Smooth muscle cell (in vitro differentiated cells): ENCODE measurements at regions not wholly inside any gene's neighbourhood (a gene's known extent, or its start where the extent isn't known, plus 50 kb on each side); places are given as distances from the start of the nearest gene placed in this dataset.
"Not testable (repeated sequence)": the region's sequence is repeated elsewhere in the genome, so short reads cannot be mapped to it uniquely, and the experiment has no call there.

Experiments
- DNase-seq: peaks from one replicate; lab custom pipeline; 2025; ENCODE audit not compliant: unreplicated experiment; lab: John Stamatoyannopoulos, UW
- H2AFZ ChIP-seq: fragments of 200-600 bp; sonication (generic); 2 replicates; pipeline ENCODE4 v1.6.0; 2016; ENCODE audit warnings: antibody characterized with exemption, low read depth, mild to moderate bottlenecking
- H3F3A ChIP-seq: fragments of 200-600 bp; sonication (generic); 2 replicates; pipeline ENCODE4 v1.6.0; 2017; ENCODE audit warnings: antibody characterized with exemption, low read depth
- H3K27ac ChIP-seq: fragments of 200-600 bp; sonication (generic); 2 replicates; pipeline ENCODE4 v1.5.1; 2016; ENCODE audit warnings: low read depth, mild to moderate bottlenecking
- H3K27me3 ChIP-seq: fragments of 200-600 bp; sonication (generic); 2 replicates; pipeline ENCODE4 v1.6.1; 2016; ENCODE audit warnings: low read depth, mild to moderate bottlenecking
- H3K36me3 ChIP-seq: fragments of 200-600 bp; sonication (generic); 2 replicates; pipeline ENCODE4 v1.5.1; 2016; ENCODE audit warnings: low read depth
- H3K4me1 ChIP-seq: fragments of 200-600 bp; sonication (generic); 2 replicates; pipeline ENCODE4 v1.5.1; 2016; ENCODE audit warnings: low read depth
- H3K4me2 ChIP-seq: fragments of 200-600 bp; sonication (generic); 2 replicates; pipeline ENCODE4 v1.6.0; 2016; ENCODE audit warnings: mild to moderate bottlenecking
- H3K4me3 ChIP-seq: fragments of 200-600 bp; sonication (generic); 2 replicates; pipeline ENCODE4 v1.5.1; 2016; ENCODE audit warnings: mild to moderate bottlenecking
- H3K79me2 ChIP-seq: fragments of 200-600 bp; sonication (generic); 2 replicates; pipeline ENCODE4 v1.6.0; 2016; ENCODE audit warnings: low read depth, mild to moderate bottlenecking
- H3K9ac ChIP-seq: fragments of 200-600 bp; sonication (generic); 2 replicates; pipeline ENCODE4 v1.6.0; 2016; ENCODE audit warnings: low read depth
- H3K9me3 ChIP-seq: fragments of 200-600 bp; sonication (generic); replicated peaks from 2 replicates; pipeline ENCODE4 v1.5.1; 2016; ENCODE audit warnings: low read depth
- H4K20me1 ChIP-seq: fragments of 200-600 bp; sonication (generic); 2 replicates; pipeline ENCODE4 v1.6.0; 2016; ENCODE audit warnings: low read depth
- WGBS: methylation state at CpG from one replicate; pipeline ENCODE4 v1.1.7; 2016; ENCODE audit warnings: low lambda C conversion rate; 5-methylcytosine and 5-hydroxymethylcytosine counted together
- TF ChIP-seq, protein P1 (sequence below): fragments of 200-600 bp; sonication (generic); IDR thresholded peaks from 2 replicates; pipeline ENCODE4 v1.5.1; 2017; ENCODE audit warnings: borderline replicate concordance, mild to moderate bottlenecking, antibody characterized with exemption; ENCODE audit not compliant: insufficient read depth, poor library complexity, severe bottlenecking

GRCh38 chr6:105526225-105526872 is 123.5 kb upstream of the PREP start:
- Histone ChIP-seq H4K20me1 (no peaks in the 10 kb centered on the region), H3K36me3 (no peaks in the 10 kb centered on the region), H3K9ac (no peak overlapping the region), H3K4me1 (no peaks in the 10 kb centered on the region), H3K4me2 (no peak overlapping the region), H3K27ac (no peak overlapping the region), H3K9me3 (no peaks in the 10 kb centered on the region), H3K27me3 (no peaks in the 10 kb centered on the region), H2AFZ (no peak overlapping the region), H3K4me3 (no peak overlapping the region), H3K79me2 (no peaks in the 10 kb centered on the region), H3F3A (no peaks in the 10 kb centered on the region)
- TF ChIP-seq, protein P1, sequence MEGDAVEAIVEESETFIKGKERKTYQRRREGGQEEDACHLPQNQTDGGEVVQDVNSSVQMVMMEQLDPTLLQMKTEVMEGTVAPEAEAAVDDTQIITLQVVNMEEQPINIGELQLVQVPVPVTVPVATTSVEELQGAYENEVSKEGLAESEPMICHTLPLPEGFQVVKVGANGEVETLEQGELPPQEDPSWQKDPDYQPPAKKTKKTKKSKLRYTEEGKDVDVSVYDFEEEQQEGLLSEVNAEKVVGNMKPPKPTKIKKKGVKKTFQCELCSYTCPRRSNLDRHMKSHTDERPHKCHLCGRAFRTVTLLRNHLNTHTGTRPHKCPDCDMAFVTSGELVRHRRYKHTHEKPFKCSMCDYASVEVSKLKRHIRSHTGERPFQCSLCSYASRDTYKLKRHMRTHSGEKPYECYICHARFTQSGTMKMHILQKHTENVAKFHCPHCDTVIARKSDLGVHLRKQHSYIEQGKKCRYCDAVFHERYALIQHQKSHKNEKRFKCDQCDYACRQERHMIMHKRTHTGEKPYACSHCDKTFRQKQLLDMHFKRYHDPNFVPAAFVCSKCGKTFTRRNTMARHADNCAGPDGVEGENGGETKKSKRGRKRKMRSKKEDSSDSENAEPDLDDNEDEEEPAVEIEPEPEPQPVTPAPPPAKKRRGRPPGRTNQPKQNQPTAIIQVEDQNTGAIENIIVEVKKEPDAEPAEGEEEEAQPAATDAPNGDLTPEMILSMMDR = no peak
- WGBS = 95% methylated on average over 2 of the region's 2 CpGs
- no peak for DNase-seq

DNA sequence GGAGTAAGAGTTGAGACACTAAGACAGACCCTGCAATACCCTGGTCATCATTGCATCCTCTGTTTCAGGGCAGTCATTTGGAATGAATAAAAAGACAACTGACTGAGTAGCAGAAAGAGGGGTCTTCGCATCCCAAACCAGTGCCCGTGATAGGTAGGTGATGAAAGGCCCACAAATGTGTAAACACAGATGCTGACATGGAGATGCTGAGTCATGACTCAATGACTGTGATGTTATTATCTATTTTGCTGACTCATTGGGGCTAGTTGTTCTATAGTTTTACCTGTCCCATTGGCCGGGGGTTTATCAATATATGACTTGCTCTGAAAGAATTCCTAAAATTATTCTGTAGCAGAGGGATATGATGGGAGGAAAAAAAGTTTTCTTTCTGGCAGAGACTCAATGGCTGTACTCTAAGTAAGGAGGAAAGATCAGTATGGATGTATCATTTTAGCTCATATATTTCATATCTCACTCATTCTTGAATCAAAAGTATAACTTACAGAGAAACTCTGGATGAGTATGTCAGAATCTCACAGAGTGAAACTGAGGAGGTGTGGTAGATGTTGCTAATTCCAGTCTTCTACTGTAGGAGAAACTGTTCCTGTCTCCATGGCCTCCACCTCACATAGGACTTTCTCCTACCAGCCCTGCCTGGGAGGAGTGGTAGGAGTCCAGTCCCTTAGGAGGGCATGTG is 119.9 kb upstream of the PREP start:
- Histone ChIP-seq H3K4me1 (no peaks in the 10 kb centered on the region), H3K9ac (no peak overlapping the region), H3K27ac (no peak overlapping the region), H3F3A (no peaks in the 10 kb centered on the region), H3K4me3 (no peak overlapping the region), H3K27me3 (no peaks in the 10 kb centered on the region), H4K20me1 (no peaks in the 10 kb centered on the region), H3K9me3 (no peaks in the 10 kb centered on the region), H3K36me3 (no peaks in the 10 kb centered on the region), H3K4me2 (no peak overlapping the region), H3K79me2 (no peaks in the 10 kb centered on the region), H2AFZ (no peak overlapping the region)
- TF ChIP-seq, protein P1 = no peak
- no peak for DNase-seq
- WGBS = 71% methylated on average over 3 of the region's 3 CpGs

- no peaks in the 10 kb centered on the region for H3K4me1 ChIP-seq
- no peaks in the 10 kb centered on the region for H3F3A ChIP-seq
- no peak overlapping the region for H3K4me2 ChIP-seq
- H3K36me3 ChIP-seq = no peaks in the 10 kb centered on the region
- no peaks in the 10 kb centered on the region for H3K79me2 ChIP-seq
- H2AFZ ChIP-seq = no peak overlapping the region
- H3K9me3 ChIP-seq = no peaks in the 10 kb centered on the region
- no peak for DNase-seq
- H3K9ac ChIP-seq = no peak overlapping the region
- H4K20me1 ChIP-seq = no peaks in the 10 kb centered on the region
- no peak overlapping the region for H3K4me3 ChIP-seq
- TF ChIP-seq, protein P1 = no peak
- WGBS = 96% methylated on average over 3 of the region's 3 CpGs
- H3K27ac ChIP-seq = no peak overlapping the region
- no peaks in the 10 kb centered on the region for H3K27me3 ChIP-seq
These were observed 117.1 kb upstream of the PREP start for GRCh38 chr6:105519954-105520353.

DNA sequence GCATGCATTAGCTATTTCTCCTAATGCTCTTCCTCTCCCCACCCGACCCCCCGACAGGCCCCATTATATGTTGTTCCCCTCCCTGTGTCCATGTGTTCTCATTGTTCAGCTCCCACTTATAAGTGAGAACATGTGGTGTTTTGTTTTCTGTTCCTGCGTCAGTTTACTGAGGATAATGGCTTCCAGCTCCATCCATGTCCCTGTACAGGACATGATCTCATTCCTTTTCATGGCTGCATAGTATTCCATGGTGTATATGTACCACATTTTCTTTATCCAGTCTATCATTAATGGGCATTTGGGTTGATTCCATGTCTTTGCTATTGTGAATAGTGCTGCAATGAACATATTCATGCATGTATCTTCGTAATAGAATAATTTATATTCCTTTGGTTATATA is 116.1 kb upstream of the PREP start:
- not testable (repeated sequence) for H4K20me1 ChIP-seq, H3K79me2 ChIP-seq, H3K9ac ChIP-seq, H2AFZ ChIP-seq, H3K4me3 ChIP-seq, H3K36me3 ChIP-seq, H3K27me3 ChIP-seq, H3K4me2 ChIP-seq, H3K27ac ChIP-seq, H3K4me1 ChIP-seq, H3F3A ChIP-seq, DNase-seq, H3K9me3 ChIP-seq
- WGBS = 96% methylated on average over 4 of the region's 4 CpGs
